ENCODE measurements at regions not wholly inside any gene's neighbourhood (a gene's known extent, or its start where the extent isn't known, plus 50 kb on each side); places are given as distances from the start of the nearest gene placed in this dataset.
A peak's percentile ranks its signal among the peaks of the same experiment; 100 is the strongest.

DNA sequence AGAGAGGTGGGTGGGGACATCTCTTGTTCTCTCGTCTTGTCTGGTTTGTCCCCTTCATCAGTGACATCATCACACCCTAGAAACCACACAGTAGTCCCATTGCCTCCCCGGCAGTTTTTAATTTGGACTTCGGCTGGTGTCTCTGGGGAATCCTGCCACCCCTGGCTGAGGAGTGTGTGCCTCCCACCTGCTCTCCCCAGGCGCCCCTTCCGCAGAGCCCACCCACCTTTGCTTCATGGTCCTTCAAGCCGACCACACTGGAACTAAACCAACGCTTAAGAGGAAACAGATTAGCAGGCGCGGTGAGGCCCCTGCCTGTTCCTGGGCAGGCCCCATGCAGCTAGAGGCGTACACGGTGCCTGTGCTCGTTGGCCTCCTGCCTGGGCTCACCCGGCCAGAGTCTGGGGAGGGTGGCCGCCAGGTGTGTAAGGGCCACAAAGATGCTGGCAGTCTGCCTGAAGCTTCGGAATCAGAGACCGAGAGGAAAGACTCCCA lies 107.6 kb upstream of the SPRY4 start:
- peak; percentile 38 to 42 for DNase-seq

DNA sequence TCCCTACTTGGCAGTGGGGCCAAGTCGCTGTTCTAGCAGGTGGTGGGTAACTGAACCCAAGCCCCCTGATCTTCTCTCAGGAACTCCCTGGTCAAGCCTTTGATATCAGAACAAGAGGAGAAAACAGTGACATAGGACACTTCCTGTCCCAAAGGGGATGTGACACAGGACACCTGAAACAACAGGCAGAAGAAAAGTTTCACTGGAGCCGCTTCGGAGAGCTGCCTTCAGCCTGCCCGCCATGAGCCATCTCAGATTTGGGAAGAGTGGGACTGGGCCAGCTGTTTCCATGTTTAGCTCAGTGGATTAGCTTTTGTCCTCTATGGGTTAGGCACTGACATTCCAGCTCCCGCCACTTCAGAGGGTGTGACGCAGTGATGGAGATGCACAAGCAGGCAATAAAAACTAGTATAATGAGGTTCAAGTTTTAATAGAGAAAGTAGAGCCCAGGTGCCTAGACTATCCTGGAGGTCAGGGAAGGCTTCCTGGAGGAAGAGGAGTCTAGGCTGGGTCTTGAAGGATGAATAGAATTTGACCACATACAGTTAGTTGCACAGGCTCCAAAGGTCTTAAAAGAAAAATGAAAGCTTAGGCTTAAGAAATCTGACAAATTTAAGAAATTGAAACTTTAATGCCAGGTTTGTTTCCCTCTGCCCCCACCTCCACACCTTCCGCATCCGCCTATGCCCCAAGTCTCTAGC lies 104.1 kb upstream of the SPRY4 start:
- no peak for DNase-seq

DNA sequence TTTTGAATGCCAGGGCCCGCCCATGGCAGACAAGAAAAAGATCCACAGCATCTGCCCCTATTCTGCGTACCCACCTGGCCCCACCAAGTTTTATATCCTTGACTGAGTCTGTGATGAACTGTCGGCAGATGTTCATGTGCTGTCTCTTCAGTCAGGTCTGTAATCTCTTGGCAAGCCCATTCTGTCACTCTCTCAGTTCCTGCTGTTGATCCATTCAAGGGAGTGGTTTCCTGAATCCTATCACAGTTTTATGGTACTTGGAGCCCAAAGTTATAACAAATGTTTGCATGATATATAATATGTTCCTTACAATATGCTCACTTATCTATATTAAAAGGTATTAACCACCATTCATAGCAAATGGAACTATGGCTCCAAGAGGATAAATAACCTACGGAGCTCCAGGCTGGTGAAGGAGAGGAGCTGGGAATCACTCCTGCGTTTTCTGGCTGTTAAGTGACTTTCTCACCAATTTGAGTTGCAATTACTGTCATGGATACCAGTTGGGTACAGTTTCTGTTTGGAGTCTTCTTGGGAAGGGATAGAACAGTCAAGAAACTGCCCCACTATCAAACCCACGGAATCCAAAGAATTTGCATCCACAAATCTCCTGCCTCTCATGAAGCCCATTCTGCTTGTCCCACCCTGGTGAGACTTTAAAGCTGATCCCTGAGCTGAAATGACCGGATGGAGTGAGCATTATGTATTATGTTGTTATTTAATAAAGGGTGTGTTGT lies 103.4 kb upstream of the SPRY4 start:
- no peak for DNase-seq

DNA sequence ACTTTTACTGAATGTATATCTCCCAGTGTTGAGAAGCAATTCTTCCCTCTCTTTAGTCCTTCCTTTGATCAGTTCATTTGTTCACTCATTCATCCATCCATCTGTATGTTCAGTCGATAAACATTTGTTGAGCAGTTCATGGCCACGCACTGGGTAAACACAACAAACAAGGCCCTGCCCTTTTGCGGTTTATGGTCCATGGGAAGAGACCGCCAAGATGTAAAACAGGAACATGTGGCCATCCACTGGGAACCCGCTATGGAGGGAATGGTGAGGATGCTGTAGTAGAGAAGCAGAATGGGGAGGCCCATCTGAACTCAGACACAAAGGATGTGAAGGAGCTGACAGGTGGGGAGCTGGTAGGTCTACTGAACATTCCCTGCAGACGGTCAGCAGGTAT lies 102.7 kb upstream of the SPRY4 start:
- DNase-seq: no peak

DNA sequence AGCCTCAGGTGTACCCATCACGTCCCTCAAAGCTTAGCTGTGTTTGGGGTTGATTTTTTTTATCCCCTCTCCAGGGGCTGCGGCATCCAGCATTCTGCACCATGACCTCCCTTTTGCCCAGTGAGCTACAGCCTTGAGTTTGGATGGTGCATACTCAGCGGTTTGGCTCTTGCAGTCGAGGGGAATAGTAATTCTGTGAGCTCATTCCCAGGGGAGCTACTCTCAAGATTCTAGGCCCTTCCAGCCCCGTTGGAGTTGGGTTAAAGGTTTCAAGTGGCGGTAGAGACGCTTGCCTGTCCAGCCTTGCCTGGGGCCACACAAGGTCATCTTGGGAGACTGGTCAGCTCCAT lies 102.2 kb upstream of the SPRY4 start:
- DNase-seq: no peak

DNA sequence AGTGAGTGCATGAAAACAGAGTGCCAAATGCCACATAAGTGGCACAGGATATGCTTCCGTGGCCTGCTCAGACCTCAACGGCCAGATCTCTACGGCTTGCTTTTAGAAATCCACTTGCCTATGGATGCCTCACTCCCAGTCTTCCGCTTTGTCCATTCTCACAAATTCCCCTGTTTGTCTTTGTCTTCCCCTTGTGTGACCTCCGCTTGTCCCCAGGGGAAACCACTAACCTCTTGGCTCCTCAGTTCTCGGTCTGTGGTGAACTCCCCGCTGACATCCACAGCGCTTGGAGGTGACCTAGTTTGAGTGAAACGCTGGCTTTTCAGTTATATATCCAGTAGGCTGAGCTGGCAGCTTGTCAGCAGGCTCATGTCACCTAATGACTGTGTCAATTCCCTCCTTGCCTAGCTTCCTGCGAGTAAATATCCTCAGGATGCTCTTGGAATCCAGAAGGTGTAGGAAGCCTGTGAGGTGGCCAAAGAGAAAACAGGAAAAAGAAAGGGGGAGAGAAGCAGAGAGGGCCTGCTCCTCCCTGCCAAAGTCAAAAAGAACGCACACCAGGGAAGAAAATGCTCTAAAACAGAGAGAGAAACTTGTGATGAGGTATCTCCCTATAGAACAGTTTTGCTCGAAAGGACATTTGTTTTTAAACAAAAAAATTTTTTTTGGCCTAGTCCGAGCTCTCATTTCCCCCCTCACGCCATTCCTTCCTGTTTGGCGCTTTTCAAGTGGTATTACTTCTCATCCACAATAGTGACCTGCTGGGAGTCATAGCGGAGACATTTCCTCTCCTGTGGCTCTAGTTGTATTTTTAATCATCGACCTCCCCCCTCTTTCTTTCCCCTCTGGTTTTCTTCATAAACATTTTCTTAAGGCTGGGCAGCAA lies 101.6 kb upstream of the SPRY4 start:
- peak in 1 of 2 donors; percentile 36 for DNase-seq

DNA sequence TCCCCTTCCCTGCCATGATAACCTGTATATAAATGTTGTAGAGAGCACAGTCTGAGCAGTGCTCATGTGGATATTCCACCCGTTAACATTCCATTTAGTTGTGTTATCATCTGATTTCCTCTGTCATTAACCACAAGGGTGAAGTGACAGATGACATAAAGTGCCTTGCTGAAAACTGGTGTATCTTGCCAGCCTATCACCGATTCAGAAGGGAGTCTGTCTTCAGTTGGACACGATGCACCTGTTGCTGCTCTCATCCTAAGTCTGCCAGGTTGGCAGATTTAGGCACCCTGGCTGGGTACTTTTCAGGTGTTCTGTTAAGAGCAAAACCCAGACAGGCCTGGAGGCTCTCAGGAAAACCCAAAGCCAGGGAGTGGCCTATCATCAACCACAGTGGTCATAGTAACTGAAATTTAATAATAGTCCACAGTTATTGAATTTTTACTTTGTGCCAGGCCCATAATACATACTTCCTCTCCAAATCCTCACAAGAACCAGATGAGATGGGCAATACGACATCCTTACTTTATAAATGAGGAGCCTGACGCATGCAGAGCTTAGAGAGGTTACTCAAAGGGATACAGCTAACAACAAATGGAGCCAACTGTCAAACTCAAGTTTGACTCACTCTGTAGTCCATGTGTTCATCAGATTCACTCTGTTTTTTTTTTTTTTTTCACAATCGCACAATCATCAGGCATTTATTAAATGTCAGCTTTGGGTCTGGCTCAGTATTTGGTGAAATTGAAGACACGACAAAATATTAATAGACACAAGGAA lies 100.7 kb upstream of the SPRY4 start:
- DNase-seq: no peak

DNA sequence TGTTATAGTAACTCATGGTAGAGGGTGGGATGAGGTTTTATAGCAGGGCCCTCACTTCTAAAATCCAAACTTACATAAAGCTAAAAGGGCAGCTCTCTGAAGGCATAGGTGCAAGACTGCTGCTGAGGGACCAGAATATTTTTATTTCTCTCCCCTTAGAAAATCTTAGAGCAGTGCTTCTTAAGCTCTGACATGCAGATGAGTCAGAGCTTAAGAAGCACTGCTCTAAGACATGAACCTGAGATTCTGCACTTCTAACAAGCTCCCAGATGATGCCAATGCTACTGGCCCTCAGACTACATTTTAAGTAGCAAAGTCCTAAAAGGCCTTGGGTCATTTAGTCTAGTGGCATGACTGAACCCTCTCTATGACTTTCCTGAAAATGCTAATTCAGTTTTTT lies 97.6 kb upstream of the SPRY4 start:
- DNase-seq: no peak

DNA sequence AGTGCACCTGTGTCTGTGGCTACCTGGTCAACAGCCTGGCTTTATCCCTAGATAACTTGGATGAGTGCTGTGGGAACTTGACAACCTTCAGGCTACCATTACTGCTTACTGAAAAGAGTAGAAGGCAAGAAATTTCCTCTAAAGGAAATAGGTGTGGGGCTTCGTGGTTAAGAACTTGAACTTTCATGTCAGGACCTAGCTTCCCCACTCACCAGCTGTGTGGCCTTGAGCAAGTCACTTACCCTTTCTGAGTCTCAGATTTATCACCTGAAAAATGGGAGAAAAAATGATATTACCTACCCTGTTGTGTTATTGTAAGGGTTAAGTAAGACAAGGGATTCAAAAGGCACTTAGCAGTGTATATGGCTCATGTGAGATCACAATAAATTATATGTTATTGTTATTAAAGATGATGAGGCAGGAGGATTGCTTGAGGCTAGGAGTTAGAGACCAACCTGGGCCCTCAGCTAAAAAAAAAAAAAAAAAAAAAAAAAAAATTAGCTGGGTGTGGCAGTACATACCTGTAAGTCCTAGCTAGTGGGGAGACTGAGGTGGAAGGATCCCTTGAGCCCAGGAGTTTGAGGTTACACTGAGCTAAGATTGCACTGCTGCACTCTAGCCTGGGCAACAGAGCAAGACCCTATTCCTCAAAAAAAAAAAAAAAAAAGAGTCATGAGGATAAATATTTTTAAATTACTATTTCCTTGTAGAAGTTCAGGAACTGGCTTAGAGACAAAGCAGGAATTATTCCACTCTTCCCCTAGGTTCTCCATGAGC lies 97.0 kb upstream of the SPRY4 start:
- no peak for DNase-seq

DNA sequence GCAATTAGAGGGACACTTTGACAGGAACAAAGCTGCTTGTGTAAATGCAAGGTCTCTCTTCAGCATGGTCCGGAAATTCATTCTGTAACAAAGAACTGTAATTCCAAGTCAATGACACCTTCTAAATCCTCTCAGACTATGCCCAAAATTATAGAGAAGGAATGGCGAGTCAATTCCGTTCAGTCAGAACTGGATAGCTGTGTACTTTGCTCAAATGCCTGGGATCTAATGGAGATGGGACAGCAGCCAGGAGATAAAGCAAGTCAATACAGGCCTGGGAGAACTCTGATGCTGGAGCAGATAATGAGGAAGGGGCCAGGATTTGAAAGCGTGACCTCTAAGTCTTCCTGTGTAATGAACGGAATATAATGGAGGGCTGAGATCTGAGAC lies 96.4 kb upstream of the SPRY4 start:
- no peak for DNase-seq

DNA sequence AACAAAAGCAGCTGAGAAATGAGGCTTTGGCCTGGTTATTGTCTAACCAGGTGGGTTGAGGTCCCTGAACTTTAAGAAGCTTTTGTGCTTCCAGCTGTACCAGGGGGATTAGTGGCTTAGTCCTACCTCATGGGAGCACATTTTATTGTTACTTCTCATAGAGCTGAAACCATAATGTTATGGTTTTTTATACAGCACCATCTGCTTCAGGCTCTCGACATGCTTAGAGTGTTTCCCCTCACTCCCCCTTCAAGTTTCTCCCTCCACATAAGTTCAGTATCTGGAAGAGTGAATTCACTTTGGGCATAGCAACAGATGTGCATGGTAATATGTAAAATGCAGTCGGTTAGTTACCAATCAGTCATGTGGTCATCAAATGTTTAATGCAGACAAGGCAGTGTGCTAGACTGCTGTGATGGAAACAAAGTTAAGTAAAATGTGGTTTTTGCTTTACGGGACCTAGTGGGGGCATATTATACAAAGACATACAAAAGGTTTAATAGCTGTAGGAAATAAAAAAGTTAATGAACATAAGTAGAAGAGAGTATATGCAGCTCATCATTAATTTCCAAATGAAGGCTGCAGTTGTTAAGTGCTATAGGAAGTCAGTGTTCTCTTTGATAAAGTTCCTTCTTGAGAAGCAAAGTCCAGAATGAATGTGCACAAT lies 95.9 kb upstream of the SPRY4 start:
- no peak for DNase-seq

DNA sequence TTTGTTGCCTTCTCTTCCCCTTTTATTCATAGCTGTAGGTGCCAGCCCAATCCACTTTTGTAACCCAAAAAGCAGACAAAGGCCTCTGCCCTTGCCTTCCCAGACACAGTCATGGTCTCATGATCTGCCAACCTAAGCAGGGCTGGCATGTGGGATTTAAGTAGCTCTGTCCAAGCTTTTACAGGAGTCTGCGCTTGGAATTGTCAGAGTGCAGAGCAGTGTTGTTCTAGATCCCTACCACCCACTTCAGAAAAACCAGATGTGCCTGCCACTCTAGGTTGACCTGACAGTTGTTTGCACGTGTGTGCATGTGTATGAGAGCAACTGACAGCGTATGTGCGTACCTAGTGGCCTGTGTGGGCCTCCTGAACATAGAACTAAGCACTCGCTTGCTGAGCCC lies 87.8 kb upstream of the SPRY4 start:
- no peak for DNase-seq

DNA sequence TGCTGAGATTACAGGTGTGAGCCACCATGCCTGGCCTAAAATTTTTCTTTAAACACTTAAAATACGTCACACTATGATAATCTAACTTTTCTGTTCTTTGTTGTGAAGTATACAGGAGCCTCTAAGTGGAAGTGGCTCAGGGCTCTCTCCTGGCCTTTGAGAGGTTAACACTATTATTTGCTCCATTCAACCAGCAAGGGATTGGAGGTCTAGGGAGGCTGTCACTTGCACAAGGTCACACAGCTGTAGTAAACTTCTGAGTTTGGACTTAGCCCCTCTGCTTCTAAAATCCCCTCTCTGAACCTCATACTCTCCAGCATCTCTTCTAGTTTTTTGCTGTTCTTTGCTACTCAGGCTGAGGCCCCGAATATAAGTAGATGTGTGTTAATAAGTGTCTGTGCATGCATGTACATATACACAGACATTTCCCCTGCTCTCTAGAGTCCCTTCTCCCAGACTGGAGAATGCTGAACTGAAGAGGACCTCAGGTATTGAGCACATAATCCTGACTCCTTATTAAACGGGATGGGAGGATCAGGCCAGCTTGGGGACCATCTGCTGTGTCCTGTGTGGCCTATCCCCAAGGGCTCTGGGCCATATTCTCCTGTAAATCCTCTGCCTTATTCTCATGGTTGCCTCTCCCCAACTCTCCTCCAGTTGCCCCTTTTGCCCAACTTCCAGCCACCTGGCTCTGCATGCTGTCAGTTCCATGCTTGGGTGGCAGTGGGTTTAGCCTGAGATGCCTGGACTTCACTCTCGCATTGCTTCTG lies 87.0 kb upstream of the SPRY4 start:
- DNase-seq: no peak

DNA sequence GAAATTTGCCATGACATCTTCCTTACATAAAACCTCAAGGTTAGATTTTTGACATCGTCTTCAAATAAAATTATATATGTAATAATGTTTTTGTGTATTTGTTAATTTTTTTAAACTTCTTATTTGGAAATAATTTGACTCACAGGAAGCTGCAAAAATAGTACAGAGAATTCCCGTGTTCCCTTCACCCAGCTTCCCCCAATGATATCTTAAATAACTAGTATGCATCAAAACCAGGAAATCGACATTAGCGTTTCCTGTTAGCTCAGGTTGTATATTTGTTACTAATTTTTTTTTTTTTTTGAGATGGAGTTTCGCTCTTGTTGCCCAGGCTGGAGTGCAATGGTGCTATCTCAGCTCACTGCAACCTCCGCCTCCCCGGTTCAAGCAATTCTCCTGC lies 86.3 kb upstream of the SPRY4 start:
- no peak for DNase-seq

DNA sequence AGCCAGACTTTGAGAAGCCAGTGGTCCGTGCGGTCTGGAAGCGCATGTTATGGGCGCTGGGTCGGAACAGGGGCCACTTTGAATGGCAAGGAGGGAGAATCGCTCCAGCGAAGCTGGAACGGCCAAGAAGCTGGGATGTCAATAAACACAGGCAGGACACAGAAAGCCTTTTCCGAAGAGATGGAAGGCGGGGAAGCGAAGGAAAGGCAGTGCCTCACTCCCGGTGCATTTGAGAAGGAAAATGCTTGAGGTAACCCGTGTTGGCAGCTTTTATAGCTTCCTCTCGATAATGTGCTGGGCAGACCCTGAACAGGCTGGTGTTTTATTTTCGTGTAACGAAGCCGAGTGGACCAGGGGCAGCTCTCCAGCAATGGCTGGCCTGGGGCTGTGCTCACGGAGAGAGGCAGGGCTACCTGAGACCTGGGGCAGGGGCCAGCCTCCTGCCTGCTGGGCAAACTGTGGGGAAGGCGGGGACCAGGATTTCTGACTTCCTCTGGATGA lies 84.2 kb upstream of the SPRY4 start:
- DNase-seq: no peak

DNA sequence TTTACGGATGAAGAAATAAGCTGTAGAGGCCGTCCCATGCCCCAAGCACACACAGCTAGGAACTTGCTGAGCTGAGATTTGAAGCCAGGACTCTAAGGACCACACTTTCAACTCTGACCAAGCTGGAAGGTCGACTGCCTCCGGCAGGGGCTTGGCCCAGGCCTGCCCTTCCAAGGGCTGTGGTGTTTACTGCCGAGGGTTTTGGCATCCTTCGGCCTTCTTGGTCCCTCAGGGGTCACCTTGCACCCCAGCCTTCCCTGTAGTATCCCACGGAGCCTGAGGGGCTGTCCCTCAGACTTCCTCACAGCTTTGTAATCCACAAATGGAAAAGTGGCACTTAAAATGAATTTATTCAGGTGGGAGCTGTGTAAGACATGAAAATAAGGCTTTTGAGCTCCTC lies 83.7 kb upstream of the SPRY4 start:
- DNase-seq: no peak

DNA sequence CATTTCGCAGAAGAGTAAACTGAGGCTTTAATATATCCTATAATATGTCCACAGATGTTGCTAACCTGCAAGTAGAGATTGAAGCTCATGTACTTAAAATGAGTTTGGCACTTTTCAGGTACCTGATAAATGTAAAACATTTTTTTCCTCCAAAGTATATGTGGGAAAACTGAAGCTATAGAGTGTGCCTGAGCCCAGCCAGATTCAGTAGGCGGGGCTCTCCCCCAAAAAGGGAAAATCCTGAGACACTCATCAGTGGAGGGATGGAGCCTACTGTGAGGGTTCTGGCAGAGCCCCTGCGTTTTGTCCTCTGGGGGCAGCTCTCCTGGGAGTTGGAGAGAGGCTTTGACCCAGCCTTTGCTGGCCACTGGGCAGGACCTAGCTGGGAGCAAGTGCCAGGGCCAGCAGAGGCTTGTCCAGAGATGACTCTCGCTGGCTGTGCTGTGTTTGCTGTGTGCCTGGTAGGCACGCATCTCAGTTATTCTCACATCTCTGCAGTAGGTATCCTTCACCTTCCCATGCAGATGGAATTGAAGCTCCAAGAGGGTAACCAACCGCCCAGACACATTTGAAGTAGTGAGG lies 81.1 kb upstream of the SPRY4 start:
- no peak for DNase-seq

DNA sequence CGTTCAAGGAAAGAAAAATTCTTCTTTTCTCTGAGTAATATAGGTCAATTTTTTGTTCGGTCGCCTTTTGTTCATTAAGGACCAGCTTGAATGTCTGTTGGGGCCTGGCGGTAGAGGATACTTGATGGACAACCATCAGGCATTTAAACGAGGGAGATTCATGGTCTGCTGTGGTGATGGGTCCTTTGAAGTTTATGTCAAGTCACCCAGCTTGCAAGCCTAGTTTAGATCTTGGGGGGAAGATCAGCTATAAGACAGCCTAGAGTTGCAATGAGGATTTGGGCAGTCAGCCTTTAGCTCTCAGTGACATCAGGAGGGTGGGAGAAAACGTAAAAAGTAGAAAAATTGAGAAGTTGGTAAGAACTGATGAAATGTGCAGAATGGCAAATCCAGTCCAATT lies 80.2 kb upstream of the SPRY4 start:
- DNase-seq: no peak

DNA sequence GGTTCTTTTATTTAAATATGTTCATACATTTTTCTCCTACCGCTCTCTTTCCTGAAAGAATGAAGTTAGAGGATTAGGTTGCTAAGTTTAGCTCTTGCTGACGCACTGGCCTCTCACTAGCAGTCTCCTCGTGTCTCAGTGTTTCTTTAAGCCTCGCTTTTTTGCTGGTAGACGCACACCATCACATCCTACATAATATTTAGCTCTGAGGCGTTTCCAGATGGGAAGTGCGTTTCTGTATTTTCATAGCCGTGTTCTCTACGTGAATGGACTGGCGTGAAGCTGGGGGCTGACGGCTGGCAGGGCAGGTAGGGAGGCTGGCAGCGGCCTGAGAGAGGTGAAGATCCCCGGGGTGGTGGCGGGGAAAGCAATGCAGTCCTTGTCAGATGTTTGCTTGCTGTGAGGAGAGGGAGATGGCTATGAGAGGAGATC lies 79.2 kb upstream of the SPRY4 start:
- DNase-seq: no peak

DNA sequence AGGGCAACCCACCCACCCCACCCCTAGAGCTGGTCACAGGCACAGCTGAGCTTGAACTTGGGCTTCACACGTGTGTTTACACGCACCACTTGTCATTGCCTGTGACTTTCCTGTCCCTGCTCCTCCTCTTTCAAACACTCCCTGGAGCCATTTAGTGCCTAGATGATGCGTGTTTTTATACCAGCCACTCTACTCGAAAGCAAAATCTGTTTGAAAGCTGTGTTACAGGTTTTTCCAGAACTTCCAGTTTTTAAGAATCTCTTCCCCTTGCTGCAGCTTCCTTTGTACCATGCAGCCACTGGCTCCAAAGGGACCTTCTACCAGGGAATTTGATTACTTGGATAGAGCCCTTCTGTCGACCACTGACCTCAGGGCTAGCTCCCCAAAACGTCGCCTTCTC lies 78.8 kb upstream of the SPRY4 start:
- no peak for DNase-seq
